ENCODE measurements at regions not wholly inside any gene's neighbourhood (a gene's known extent, or its start where the extent isn't known, plus 50 kb on each side); places are given as distances from the start of the nearest gene placed in this dataset.

DNA sequence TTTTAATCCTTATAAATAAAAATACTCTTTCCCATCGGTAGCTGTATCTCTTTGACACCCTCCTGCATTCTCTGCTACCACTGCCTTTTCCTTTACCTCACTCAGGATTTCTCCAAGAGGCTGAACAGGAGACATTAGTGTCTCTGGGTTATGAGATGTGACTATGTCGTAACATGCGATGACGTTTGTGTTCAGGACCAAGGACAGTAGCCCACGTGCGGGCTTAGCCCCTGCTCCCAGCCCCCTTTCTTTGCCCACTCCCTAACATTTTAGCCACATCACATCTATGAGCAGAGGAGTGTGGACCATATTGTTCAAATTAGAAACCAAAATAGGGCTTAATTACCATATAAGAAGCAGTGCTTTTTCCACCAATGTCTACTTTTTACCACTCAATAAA, 369.3 kb downstream of the FBXW7 start:
- TF ChIP-seq, protein P1, sequence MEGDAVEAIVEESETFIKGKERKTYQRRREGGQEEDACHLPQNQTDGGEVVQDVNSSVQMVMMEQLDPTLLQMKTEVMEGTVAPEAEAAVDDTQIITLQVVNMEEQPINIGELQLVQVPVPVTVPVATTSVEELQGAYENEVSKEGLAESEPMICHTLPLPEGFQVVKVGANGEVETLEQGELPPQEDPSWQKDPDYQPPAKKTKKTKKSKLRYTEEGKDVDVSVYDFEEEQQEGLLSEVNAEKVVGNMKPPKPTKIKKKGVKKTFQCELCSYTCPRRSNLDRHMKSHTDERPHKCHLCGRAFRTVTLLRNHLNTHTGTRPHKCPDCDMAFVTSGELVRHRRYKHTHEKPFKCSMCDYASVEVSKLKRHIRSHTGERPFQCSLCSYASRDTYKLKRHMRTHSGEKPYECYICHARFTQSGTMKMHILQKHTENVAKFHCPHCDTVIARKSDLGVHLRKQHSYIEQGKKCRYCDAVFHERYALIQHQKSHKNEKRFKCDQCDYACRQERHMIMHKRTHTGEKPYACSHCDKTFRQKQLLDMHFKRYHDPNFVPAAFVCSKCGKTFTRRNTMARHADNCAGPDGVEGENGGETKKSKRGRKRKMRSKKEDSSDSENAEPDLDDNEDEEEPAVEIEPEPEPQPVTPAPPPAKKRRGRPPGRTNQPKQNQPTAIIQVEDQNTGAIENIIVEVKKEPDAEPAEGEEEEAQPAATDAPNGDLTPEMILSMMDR (IDR thresholded peaks at IDR 0.05), result no peak
- no peak overlapping the region for H3K4me3 Mint-ChIP-seq
- Histone ChIP-seq H3K4me2 (replicated peaks; ENCODE audit: extremely low read depth, low read length, poor library complexity, severe bottlenecking) (no peak overlapping the region), H3K4me1 (ENCODE audit: control insufficient read depth in 1 of 2, insufficient read depth in 2 of 2, low read length in 2 of 2) (no peaks in the 10 kb centered on the region), H3K4me3 (replicated peaks in 1 of 3; ENCODE audit: low read depth in 2 of 3, low read length in 3 of 3) (no peak overlapping the region), H3K27ac (ENCODE audit: low read depth in 1 of 2, low read length in 2 of 2) (no peak overlapping the region), H3K9ac (ENCODE audit: insufficient read depth, low read length, poor library complexity, severe bottlenecking) (no peak overlapping the region), H3K79me2 (ENCODE audit: insufficient read depth, low read length) (no peaks in the 10 kb centered on the region), H2AFZ (ENCODE audit: insufficient read depth, low read depth, low read length, poor library complexity, severe bottlenecking) (no peak overlapping the region), H3K36me3 (replicated peaks in 1 of 2; ENCODE audit: control insufficient read depth in 1 of 2, insufficient read depth in 2 of 2, low read length in 2 of 2) (no peaks in the 10 kb centered on the region), H3K27me3 (ENCODE audit: control insufficient read depth in 2 of 2, insufficient read depth in 2 of 2, low read length in 2 of 2) (peaks cover 0 to 2% of the 10 kb centered on the region in 2 donors), H3K9me3 (replicated peaks in 1 of 2; ENCODE audit: control insufficient read depth in 1 of 2, insufficient read depth in 1 of 2, low read length in 2 of 2) (no peaks in the 10 kb centered on the region), H4K20me1 (ENCODE audit: insufficient read depth, low read length) (no peaks in the 10 kb centered on the region)
- no peaks in the 10 kb centered on the region for H3K9me3 Mint-ChIP-seq
- peaks cover 3 to 9% (median 4%) of the 10 kb centered on the region in 3 donors for H3K27me3 Mint-ChIP-seq (ENCODE audit: low read depth in 3 of 3)
- WGBS (ENCODE audit: insufficient coverage), result no CpG with 5 or more reads among the region's 6 CpGs
- no peak for DNase-seq
- H3K36me3 Mint-ChIP-seq, result no peaks in the 10 kb centered on the region
- H3K4me1 Mint-ChIP-seq, result no peaks in the 10 kb centered on the region
- no peak overlapping the region for H3K27ac Mint-ChIP-seq
- intact Hi-C loops (cut with micrococcal nuclease), result no loop called here

DNA sequence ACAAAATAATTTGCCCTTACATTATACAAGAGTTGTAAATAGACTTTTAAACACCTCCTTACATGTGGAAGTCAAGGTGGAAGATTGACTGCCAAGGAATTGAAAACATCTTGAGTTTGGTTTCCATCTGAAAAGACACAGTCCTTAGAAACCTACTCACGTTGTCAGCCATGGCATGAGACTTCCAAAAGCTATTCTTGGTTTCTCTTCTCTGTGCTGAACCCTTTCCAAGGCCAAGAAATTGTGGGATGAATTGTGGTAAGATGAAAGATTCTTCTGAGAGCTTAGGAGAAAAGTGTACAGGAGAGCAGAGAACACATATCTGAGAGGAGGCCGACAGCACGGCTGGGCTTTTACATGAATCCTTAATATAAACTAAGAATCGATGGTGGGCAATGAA, 370.0 kb downstream of the FBXW7 start:
- no peaks in the 10 kb centered on the region for H3K36me3 Mint-ChIP-seq
- no peaks in the 10 kb centered on the region for H3K9me3 ChIP-seq (replicated peaks in 1 of 2; ENCODE audit: control insufficient read depth in 1 of 2, insufficient read depth in 1 of 2, low read length in 2 of 2)
- 81% methylated on average over 3 of the region's 4 CpGs for WGBS (ENCODE audit: insufficient coverage)
- peaks cover 0 to 2% of the 10 kb centered on the region in 2 donors for H3K27me3 ChIP-seq (ENCODE audit: control insufficient read depth in 2 of 2, insufficient read depth in 2 of 2, low read length in 2 of 2)
- peaks cover 6 to 9% (median 9%) of the 10 kb centered on the region in 3 donors for H3K27me3 Mint-ChIP-seq (ENCODE audit: low read depth in 3 of 3)
- no peak overlapping the region for H3K4me3 Mint-ChIP-seq
- TF ChIP-seq, protein P1 (IDR thresholded peaks at IDR 0.05), result no peak
- no peaks in the 10 kb centered on the region for H3K36me3 ChIP-seq (replicated peaks in 1 of 2; ENCODE audit: control insufficient read depth in 1 of 2, insufficient read depth in 2 of 2, low read length in 2 of 2)
- intact Hi-C loops (cut with micrococcal nuclease), result no loop called here
- no peaks in the 10 kb centered on the region for H3K4me1 ChIP-seq (ENCODE audit: control insufficient read depth in 1 of 2, insufficient read depth in 2 of 2, low read length in 2 of 2)
- no peak overlapping the region for H3K27ac Mint-ChIP-seq
- DNase-seq, result no peak
- no peaks in the 10 kb centered on the region for H3K9me3 Mint-ChIP-seq
- no peaks in the 10 kb centered on the region for H3K4me1 Mint-ChIP-seq
- H3K4me3 ChIP-seq (replicated peaks in 1 of 3; ENCODE audit: low read depth in 2 of 3, low read length in 3 of 3), result no peak overlapping the region
- H3K79me2 ChIP-seq (ENCODE audit: insufficient read depth, low read length), result no peaks in the 10 kb centered on the region
- no peak overlapping the region for H2AFZ ChIP-seq (ENCODE audit: insufficient read depth, low read depth, low read length, poor library complexity, severe bottlenecking)
- no peak overlapping the region for H3K27ac ChIP-seq (ENCODE audit: low read depth in 1 of 2, low read length in 2 of 2)
- no peak overlapping the region for H3K9ac ChIP-seq (ENCODE audit: insufficient read depth, low read length, poor library complexity, severe bottlenecking)
- no peak overlapping the region for H3K4me2 ChIP-seq (replicated peaks; ENCODE audit: extremely low read depth, low read length, poor library complexity, severe bottlenecking)
- no peaks in the 10 kb centered on the region for H4K20me1 ChIP-seq (ENCODE audit: insufficient read depth, low read length)

Data from CD14-positive monocyte (primary cell).